Smooth muscle cell (in vitro differentiated cells): ENCODE measurements at regions not wholly inside any gene's neighbourhood (a gene's known extent, or its start where the extent isn't known, plus 50 kb on each side); places are given as distances from the start of the nearest gene placed in this dataset.
A peak's percentile ranks its signal among the peaks of the same experiment; 100 is the strongest.
"Not testable (repeated sequence)": the region's sequence is repeated elsewhere in the genome, so short reads cannot be mapped to it uniquely, and the experiment has no call there.

ENCODE experiments used
- DNase-seq: peaks from one replicate; lab custom pipeline; 2025; ENCODE audit not compliant: unreplicated experiment; lab: John Stamatoyannopoulos, UW
- H2AFZ ChIP-seq: fragments of 200-600 bp; sonication (generic); 2 replicates; pipeline ENCODE4 v1.6.0; 2016; ENCODE audit warnings: antibody characterized with exemption, low read depth, mild to moderate bottlenecking
- H3F3A ChIP-seq: fragments of 200-600 bp; sonication (generic); 2 replicates; pipeline ENCODE4 v1.6.0; 2017; ENCODE audit warnings: antibody characterized with exemption, low read depth
- H3K27ac ChIP-seq: fragments of 200-600 bp; sonication (generic); 2 replicates; pipeline ENCODE4 v1.5.1; 2016; ENCODE audit warnings: low read depth, mild to moderate bottlenecking
- H3K27me3 ChIP-seq: fragments of 200-600 bp; sonication (generic); 2 replicates; pipeline ENCODE4 v1.6.1; 2016; ENCODE audit warnings: low read depth, mild to moderate bottlenecking
- H3K36me3 ChIP-seq: fragments of 200-600 bp; sonication (generic); 2 replicates; pipeline ENCODE4 v1.5.1; 2016; ENCODE audit warnings: low read depth
- H3K4me1 ChIP-seq: fragments of 200-600 bp; sonication (generic); 2 replicates; pipeline ENCODE4 v1.5.1; 2016; ENCODE audit warnings: low read depth
- H3K4me2 ChIP-seq: fragments of 200-600 bp; sonication (generic); 2 replicates; pipeline ENCODE4 v1.6.0; 2016; ENCODE audit warnings: mild to moderate bottlenecking
- H3K4me3 ChIP-seq: fragments of 200-600 bp; sonication (generic); 2 replicates; pipeline ENCODE4 v1.5.1; 2016; ENCODE audit warnings: mild to moderate bottlenecking
- H3K79me2 ChIP-seq: fragments of 200-600 bp; sonication (generic); 2 replicates; pipeline ENCODE4 v1.6.0; 2016; ENCODE audit warnings: low read depth, mild to moderate bottlenecking
- H3K9ac ChIP-seq: fragments of 200-600 bp; sonication (generic); 2 replicates; pipeline ENCODE4 v1.6.0; 2016; ENCODE audit warnings: low read depth
- H3K9me3 ChIP-seq: fragments of 200-600 bp; sonication (generic); replicated peaks from 2 replicates; pipeline ENCODE4 v1.5.1; 2016; ENCODE audit warnings: low read depth
- H4K20me1 ChIP-seq: fragments of 200-600 bp; sonication (generic); 2 replicates; pipeline ENCODE4 v1.6.0; 2016; ENCODE audit warnings: low read depth
- CTCF ChIP-seq: fragments of 200-600 bp; sonication (generic); IDR thresholded peaks from 2 replicates; pipeline ENCODE4 v1.5.1; 2017; ENCODE audit warnings: borderline replicate concordance, mild to moderate bottlenecking, antibody characterized with exemption; ENCODE audit not compliant: insufficient read depth, poor library complexity, severe bottlenecking
- WGBS: methylation state at CpG from one replicate; pipeline ENCODE4 v1.1.7; 2016; ENCODE audit warnings: low lambda C conversion rate; 5-methylcytosine and 5-hydroxymethylcytosine counted together

GRCh38 chr2:132270981-132271546 is 109.3 kb upstream of the ANKRD30BL start:
- H3K36me3 ChIP-seq, result no peaks in the 10 kb centered on the region
- TF ChIP-seq CTCF, result no peak
- H3K79me2 ChIP-seq, result no peaks in the 10 kb centered on the region
- peaks cover 8% of the 10 kb centered on the region for H3K4me1 ChIP-seq
- H3K27ac ChIP-seq, result no peak overlapping the region
- H3F3A ChIP-seq, result no peaks in the 10 kb centered on the region
- no peak overlapping the region for H3K9ac ChIP-seq
- peak overlapping the region; percentile 87 for H2AFZ ChIP-seq
- DNase-seq, result no peak
- no peak overlapping the region for H3K4me2 ChIP-seq
- no peak overlapping the region for H3K4me3 ChIP-seq
- H3K9me3 ChIP-seq, result no peaks in the 10 kb centered on the region
- H4K20me1 ChIP-seq, result no peaks in the 10 kb centered on the region
- H3K27me3 ChIP-seq, result no peaks in the 10 kb centered on the region

GRCh38 chr2:132271794-132272193 is 110.0 kb upstream of the ANKRD30BL start:
- WGBS, result 98% methylated on average over 11 of the region's 11 CpGs
- not testable (repeated sequence) for H3K79me2 ChIP-seq

GRCh38 chr2:132272713-132273112 is 111.0 kb upstream of the ANKRD30BL start:
- no peaks in the 10 kb centered on the region for H4K20me1 ChIP-seq
- H3K27me3 ChIP-seq, result no peaks in the 10 kb centered on the region
- H3K4me2 ChIP-seq, result no peak overlapping the region
- H3K4me1 ChIP-seq, result no peaks in the 10 kb centered on the region
- H2AFZ ChIP-seq, result no peak overlapping the region
- no peaks in the 10 kb centered on the region for H3F3A ChIP-seq
- no peak for TF ChIP-seq CTCF
- H3K36me3 ChIP-seq, result no peaks in the 10 kb centered on the region
- no peaks in the 10 kb centered on the region for H3K79me2 ChIP-seq
- 95% methylated on average over 14 of the region's 14 CpGs for WGBS
- H3K9ac ChIP-seq, result no peak overlapping the region
- no peaks in the 10 kb centered on the region for H3K9me3 ChIP-seq
- no peak for DNase-seq
- H3K27ac ChIP-seq, result no peak overlapping the region
- H3K4me3 ChIP-seq, result no peak overlapping the region

More at GRCh38 chr2:132271794-132272193, 110.0 kb upstream of the ANKRD30BL start:
- not testable (repeated sequence) for H3K9ac ChIP-seq, H3K4me1 ChIP-seq, H4K20me1 ChIP-seq, H3F3A ChIP-seq, H3K27me3 ChIP-seq, H3K36me3 ChIP-seq, H3K4me3 ChIP-seq, H2AFZ ChIP-seq, H3K4me2 ChIP-seq, H3K27ac ChIP-seq, H3K9me3 ChIP-seq, DNase-seq

GRCh38 chr2:132273585-132273984 is 111.8 kb upstream of the ANKRD30BL start:
- H3K4me3 ChIP-seq, H3F3A ChIP-seq, H4K20me1 ChIP-seq, H3K79me2 ChIP-seq, H3K27me3 ChIP-seq, H3K9ac ChIP-seq, H2AFZ ChIP-seq, H3K4me2 ChIP-seq, H3K27ac ChIP-seq, H3K36me3 ChIP-seq, DNase-seq, H3K9me3 ChIP-seq, H3K4me1 ChIP-seq: not testable (repeated sequence)
- WGBS, result 96% methylated on average over 23 of the region's 23 CpGs

- Histone ChIP-seq H3K9ac (no peak overlapping the region), H2AFZ (no peak overlapping the region), H3K27ac (no peak overlapping the region), H3K9me3 (no peaks in the 10 kb centered on the region), H3K27me3 (no peaks in the 10 kb centered on the region), H3K36me3 (no peaks in the 10 kb centered on the region), H3K4me2 (no peak overlapping the region), H3K4me1 (no peaks in the 10 kb centered on the region), H3K79me2 (no peaks in the 10 kb centered on the region), H3K4me3 (no peak overlapping the region), H3F3A (no peaks in the 10 kb centered on the region), H4K20me1 (no peaks in the 10 kb centered on the region)
- 93% methylated on average over 10 of the region's 10 CpGs for WGBS
- DNase-seq, result no peak
- TF ChIP-seq CTCF, result no peak
These were observed 112.2 kb upstream of the ANKRD30BL start for GRCh38 chr2:132274000-132274399.
